ENCODE measurements at regions not wholly inside any gene's neighbourhood (a gene's known extent, or its start where the extent isn't known, plus 50 kb on each side); places are given as distances from the start of the nearest gene placed in this dataset.

DNA sequence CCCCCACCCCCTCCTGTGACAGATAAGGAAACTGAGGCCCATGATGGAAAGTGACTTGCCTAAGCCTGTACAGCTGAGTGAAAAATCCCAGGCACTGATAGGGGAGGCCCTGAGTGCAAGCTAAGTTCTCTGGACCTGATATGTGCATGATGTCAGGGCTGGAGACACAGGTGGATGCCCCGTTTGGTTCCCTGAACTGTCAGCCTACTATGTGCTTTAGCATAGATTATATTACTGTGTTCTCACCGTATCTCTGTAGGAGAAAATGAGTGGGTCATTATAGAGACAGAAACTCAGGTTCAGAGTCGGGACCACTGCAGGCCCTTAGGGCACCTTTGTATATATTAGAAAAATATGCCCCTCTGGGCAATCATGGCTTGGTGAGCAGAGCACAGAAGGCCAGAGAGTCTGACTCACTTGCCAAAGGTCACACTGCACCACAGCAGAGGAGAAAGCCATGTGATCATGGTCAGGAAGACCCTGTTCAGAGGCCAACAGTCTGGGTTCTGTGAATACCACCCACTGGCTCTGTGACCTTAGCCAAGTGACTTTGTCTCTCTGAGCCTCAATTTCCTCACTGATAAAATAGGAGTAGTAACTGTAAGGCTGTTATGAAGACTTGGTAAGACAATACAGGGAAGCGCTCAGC, 145.8 kb upstream of the WNT4 start:
- no peak for TF ChIP-seq POLR2A (IDR thresholded peaks at IDR 0.05)
- TF ChIP-seq, protein P1, sequence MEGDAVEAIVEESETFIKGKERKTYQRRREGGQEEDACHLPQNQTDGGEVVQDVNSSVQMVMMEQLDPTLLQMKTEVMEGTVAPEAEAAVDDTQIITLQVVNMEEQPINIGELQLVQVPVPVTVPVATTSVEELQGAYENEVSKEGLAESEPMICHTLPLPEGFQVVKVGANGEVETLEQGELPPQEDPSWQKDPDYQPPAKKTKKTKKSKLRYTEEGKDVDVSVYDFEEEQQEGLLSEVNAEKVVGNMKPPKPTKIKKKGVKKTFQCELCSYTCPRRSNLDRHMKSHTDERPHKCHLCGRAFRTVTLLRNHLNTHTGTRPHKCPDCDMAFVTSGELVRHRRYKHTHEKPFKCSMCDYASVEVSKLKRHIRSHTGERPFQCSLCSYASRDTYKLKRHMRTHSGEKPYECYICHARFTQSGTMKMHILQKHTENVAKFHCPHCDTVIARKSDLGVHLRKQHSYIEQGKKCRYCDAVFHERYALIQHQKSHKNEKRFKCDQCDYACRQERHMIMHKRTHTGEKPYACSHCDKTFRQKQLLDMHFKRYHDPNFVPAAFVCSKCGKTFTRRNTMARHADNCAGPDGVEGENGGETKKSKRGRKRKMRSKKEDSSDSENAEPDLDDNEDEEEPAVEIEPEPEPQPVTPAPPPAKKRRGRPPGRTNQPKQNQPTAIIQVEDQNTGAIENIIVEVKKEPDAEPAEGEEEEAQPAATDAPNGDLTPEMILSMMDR (IDR thresholded peaks at IDR 0.05) = no peak

Measured in uterus (tissue), 2 donors.